Stomach (tissue), 8 donors: ENCODE measurements at regions not wholly inside any gene's neighbourhood (a gene's known extent, or its start where the extent isn't known, plus 50 kb on each side); places are given as distances from the start of the nearest gene placed in this dataset.

ENCODE experiments used
- DNase-seq, 2 donors: peaks; one replicate each; pipeline versions ENCODE4 v3.0.0 to v3.0.0-alpha.2; 2013 to 2019
- H3K27ac ChIP-seq, 5 donors: fragments of 200-600 bp in 4 of 5; sonication (generic) in 4 of 5; one replicate each; pipeline ENCODE4 v1.5.1; 2013 to 2019; ENCODE audit warnings: mild to moderate bottlenecking in 1 of 5, moderate library complexity in 1 of 5
- H3K27me3 ChIP-seq, 3 donors: fragments of 200-600 bp; sonication (generic); one replicate each; pipeline ENCODE4 v1.5.1; 2017 to 2019; ENCODE audit warnings: mixed run types in 1 of 3
- H3K36me3 ChIP-seq, 4 donors: fragments of 200-600 bp; sonication (generic); 1 replicate in 3 of 4; 2 replicates in 1 of 4; pipeline ENCODE4 v1.5.1; 2016 to 2019
- H3K4me1 ChIP-seq, 4 donors: fragments of 200-600 bp; sonication (generic); one replicate each; pipeline ENCODE4 v1.5.1; 2016 to 2019
- H3K4me3 ChIP-seq, 4 donors: fragments of 200-600 bp; sonication (generic) in 3 of 4; one replicate each; pipeline ENCODE4 v1.5.1; 2016 to 2019; ENCODE audit warnings: mild to moderate bottlenecking in 1 of 4
- H3K9me3 ChIP-seq, 4 donors: fragments of 200-600 bp; sonication (generic); one replicate each; pipeline ENCODE4 v1.5.1; 2016 to 2019
- CTCF ChIP-seq, 7 experiments: fragments of 450-650 bp in 4 of 7; fragments of 200-600 bp in 3 of 7; sonication (generic) in 3 of 7; IDR thresholded peaks; one replicate each; pipeline ENCODE4 v1.5.1; 2016 to 2019; ENCODE audit warnings: antibody characterized with exemption in 7 of 7, control low read depth in 2 of 7, mild to moderate bottlenecking in 1 of 7
- EP300 ChIP-seq: sonication (generic); formaldehyde crosslinking; IDR thresholded peaks from one replicate; pipeline ENCODE4 v1.6.1; 2017; ENCODE audit warnings: antibody characterized with exemption
- POLR2A ChIP-seq, 4 donors: fragments of 450-650 bp; IDR thresholded peaks; one replicate each; pipeline ENCODE4 v1.6.1; 2016; ENCODE audit warnings: antibody characterized with exemption in 4 of 4, control low read depth in 2 of 4, mild to moderate bottlenecking in 1 of 4, moderate library complexity in 1 of 4
- POLR2AphosphoS5 ChIP-seq, 3 donors: sonication (generic); formaldehyde crosslinking; IDR thresholded peaks; one replicate each; pipeline ENCODE4 v1.6.1; 2016; ENCODE audit warnings: antibody characterized with exemption in 3 of 3
- WGBS, 5 donors: extraction: QIAGEN DNeasy Blood & Tissue Kit in 3 of 5; methylation state at CpG; one replicate each; pipeline versions ENCODE4 v1.1.5 to v1.1.7; 2013 to 2018; 5-methylcytosine and 5-hydroxymethylcytosine counted together
- intact Hi-C: fragments of 100-400 bp; cut with DNase I; formaldehyde crosslinking; loops from one replicate; pipeline ENCODE4 v1.15.1; 2023; ENCODE audit warnings: low total_unique reads
- donor health status: healthy with polysubstance abuse.
- donor health status: Bipolar disorder and iron deficiency.
- donor health status: healthy.

- intact Hi-C loops = no loop called here
- Histone ChIP-seq H3K27me3 (no peaks in the 10 kb centered on the region), H3K9me3 (peaks cover 0 to 8% (median 0%) of the 10 kb centered on the region in 4 donors), H3K4me1 (no peaks in the 10 kb centered on the region), H3K27ac (no peak overlapping the region), H3K4me3 (no peak overlapping the region), H3K36me3 (no peaks in the 10 kb centered on the region)
- TF ChIP-seq EP300 (no peak), POLR2AphosphoS5 (IDR thresholded peaks at IDR 0.05) (no peak), POLR2A (IDR thresholded peaks at IDR 0.05) (no peak), CTCF (IDR thresholded peaks at IDR 0.05) (no peak)
- WGBS, 5 donors = 34 to 66% (median 61%) methylated on average over 2 of the region's 2 CpGs
- no peak for DNase-seq
These were observed 975.6 kb downstream of the GALC start for GRCh38 chr14:87017335-87017734.

GRCh38 chr14:87014856-87015255, 978.1 kb downstream of the GALC start:
- no peak for DNase-seq
- intact Hi-C loops = no loop called here
- H3K27ac ChIP-seq = no peak overlapping the region
- H3K9me3 ChIP-seq = no peaks in the 10 kb centered on the region
- 68 to 78% (median 70%) methylated on average over 3 of the region's 3 CpGs for WGBS, 5 donors
- TF ChIP-seq CTCF (IDR thresholded peaks at IDR 0.05) (no peak), EP300 (no peak), POLR2AphosphoS5 (IDR thresholded peaks at IDR 0.05) (no peak), POLR2A (IDR thresholded peaks at IDR 0.05) (no peak)
- no peaks in the 10 kb centered on the region for H3K36me3 ChIP-seq
- H3K4me1 ChIP-seq = no peaks in the 10 kb centered on the region
- H3K27me3 ChIP-seq = no peaks in the 10 kb centered on the region
- no peak overlapping the region for H3K4me3 ChIP-seq

- DNase-seq = no peak
- Histone ChIP-seq H3K9me3 (no peaks in the 10 kb centered on the region), H3K36me3 (no peaks in the 10 kb centered on the region), H3K4me1 (no peaks in the 10 kb centered on the region), H3K27me3 (no peaks in the 10 kb centered on the region), H3K27ac (no peak overlapping the region), H3K4me3 (no peak overlapping the region)
- intact Hi-C loops = no loop called here
- TF ChIP-seq EP300 (no peak), POLR2AphosphoS5 (IDR thresholded peaks at IDR 0.05) (no peak), CTCF (IDR thresholded peaks at IDR 0.05) (no peak), POLR2A (IDR thresholded peaks at IDR 0.05) (no peak)
- 79 to 92% (median 88%) methylated on average over 2 of the region's 2 CpGs for WGBS, 5 donors
These were observed 979.4 kb downstream of the GALC start for GRCh38 chr14:87013583-87013982.

GRCh38 chr14:87008965-87009364, 984.0 kb downstream of the GALC start:
- H3K9me3 ChIP-seq = peaks cover 0 to 4% (median 0%) of the 10 kb centered on the region in 4 donors
- TF ChIP-seq POLR2AphosphoS5 (IDR thresholded peaks at IDR 0.05) (no peak), POLR2A (IDR thresholded peaks at IDR 0.05) (no peak), EP300 (no peak), CTCF (IDR thresholded peaks at IDR 0.05) (no peak)
- no peaks in the 10 kb centered on the region for H3K36me3 ChIP-seq
- no peak overlapping the region for H3K4me3 ChIP-seq
- 81 to 97% (median 90%) methylated on average over 1 of the region's 1 CpG for WGBS, 5 donors
- H3K4me1 ChIP-seq = no peaks in the 10 kb centered on the region
- no peak overlapping the region for H3K27ac ChIP-seq
- no peaks in the 10 kb centered on the region for H3K27me3 ChIP-seq
- no peak for DNase-seq
- intact Hi-C loops = no loop called here
